HCT116 (cell line): ENCODE measurements at regions not wholly inside any gene's neighbourhood (a gene's known extent, or its start where the extent isn't known, plus 50 kb on each side); places are given as distances from the start of the nearest gene placed in this dataset.
"Not testable (repeated sequence)": the region's sequence is repeated elsewhere in the genome, so short reads cannot be mapped to it uniquely, and the experiment has no call there.

Experiments used
- CTCF ChIP-seq, 3 experiments: fragments of 200-600 bp in 1 of 3; sonication (generic) in 1 of 3; IDR thresholded peaks in 2 of 3; conservative IDR thresholded peaks in 1 of 3; 2 replicates each; pipeline ENCODE4 v1.5.1; 2012 to 2017; ENCODE audit warnings: low read depth in 2 of 3, low read length in 2 of 3, antibody characterized with exemption in 1 of 3, borderline replicate concordance in 1 of 3, control low read depth in 1 of 3, mild to moderate bottlenecking in 1 of 3, mixed read lengths in 1 of 3, mixed run types in 1 of 3, moderate library complexity in 1 of 3; ENCODE audit not compliant: insufficient read depth in 1 of 3
- EZH2 ChIP-seq: fragments of 200-600 bp; sonication (generic); IDR thresholded peaks from 2 replicates; pipeline ENCODE4 v1.6.1; 2017; ENCODE audit warnings: antibody characterized with exemption, mixed run types
- JUND ChIP-seq: IDR thresholded peaks from 2 replicates; pipeline ENCODE4 v1.6.1; 2012
- MAX ChIP-seq: IDR thresholded peaks from 2 replicates; pipeline ENCODE4 v1.6.1; 2012
- YY1 ChIP-seq: IDR thresholded peaks from 2 replicates; pipeline ENCODE4 v1.6.1; 2011; ENCODE audit warnings: low read length, low read depth, moderate library complexity, mild to moderate bottlenecking; ENCODE audit not compliant: insufficient replicate concordance; ENCODE audit errors: extremely low read depth

GRCh38 chr13:18194631-18195364 lies 986.8 kb downstream of the TUBA3C start:
- not testable (repeated sequence) for TF ChIP-seq CTCF (IDR thresholded peaks at IDR 0.05 in 2 of 3, conservative IDR thresholded peaks at IDR 0.05 in 1 of 3; ENCODE audit: borderline replicate concordance in 1 of 3, insufficient read depth in 1 of 3, low read depth in 2 of 3, low read length in 2 of 3); EZH2; MAX; YY1; JUND
